ENCODE measurements at regions not wholly inside any gene's neighbourhood (a gene's known extent, or its start where the extent isn't known, plus 50 kb on each side); places are given as distances from the start of the nearest gene placed in this dataset.

DNA sequence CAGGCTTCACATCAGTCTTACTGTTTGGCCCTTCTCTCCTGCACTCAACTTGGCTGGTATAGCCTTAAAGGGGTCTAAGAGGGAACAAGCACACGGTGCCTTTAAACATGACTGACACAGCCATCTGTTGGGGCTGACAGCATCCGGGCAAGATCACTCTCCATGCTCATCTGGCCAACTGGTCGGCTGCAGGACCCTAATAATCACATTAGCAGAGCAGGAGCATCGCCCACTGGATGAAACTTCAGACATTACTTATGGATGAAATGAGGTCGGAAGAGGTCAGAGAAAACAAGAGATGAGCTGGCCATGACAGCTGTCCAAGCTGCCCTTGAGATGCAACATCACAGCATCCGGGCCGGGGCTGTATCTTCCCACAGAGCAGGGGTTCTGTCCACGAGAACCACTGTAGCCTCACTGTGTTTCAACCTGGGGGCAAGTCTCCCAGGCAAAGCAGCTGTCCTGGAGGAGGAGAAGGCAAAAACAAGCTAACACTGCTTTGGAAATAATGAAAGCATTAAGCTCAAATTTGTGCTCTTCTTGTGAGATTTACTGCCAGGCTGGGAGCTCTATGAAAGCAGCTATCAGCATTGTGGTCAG is 94.4 kb upstream of the TTC29 start:
- no peak for DNase-seq (ENCODE audit: low read depth)
- H3K4me3 ChIP-seq (ENCODE audit: low read depth, low read length): no peak overlapping the region
- TF ChIP-seq POLR2A (IDR thresholded peaks at IDR 0.05; ENCODE audit: extremely low read depth, insufficient read length) (no peak), CTCF (IDR thresholded peaks at IDR 0.05; ENCODE audit: low read depth, low read length) (no peak), MYC (IDR thresholded peaks at IDR 0.05; ENCODE audit: low read depth, low read length) (no peak)
- TF ChIP-seq, protein P1, sequence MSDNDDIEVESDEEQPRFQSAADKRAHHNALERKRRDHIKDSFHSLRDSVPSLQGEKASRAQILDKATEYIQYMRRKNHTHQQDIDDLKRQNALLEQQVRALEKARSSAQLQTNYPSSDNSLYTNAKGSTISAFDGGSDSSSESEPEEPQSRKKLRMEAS (IDR thresholded peaks at IDR 0.05; ENCODE audit: low read depth, low read length): no peak

DNA sequence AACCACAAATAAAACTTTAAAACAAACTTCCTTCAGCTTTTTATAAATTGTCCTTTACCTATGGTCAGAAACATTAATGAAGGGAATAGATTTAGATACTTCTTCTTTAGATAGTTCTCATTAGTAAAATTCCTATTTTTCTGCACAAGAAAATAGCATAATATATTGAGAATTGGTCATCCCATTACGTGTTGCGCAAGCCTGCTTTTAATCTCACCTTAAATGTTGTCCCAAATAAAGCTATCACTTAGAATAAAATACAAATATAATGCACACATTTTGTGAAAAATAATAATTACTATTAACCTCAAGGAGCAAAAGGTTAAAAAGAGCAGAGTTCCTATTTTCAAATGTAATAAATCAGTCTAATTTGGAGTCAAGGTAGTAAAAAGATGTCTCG is 95.2 kb upstream of the TTC29 start:
- TF ChIP-seq MYC (IDR thresholded peaks at IDR 0.05; ENCODE audit: low read depth, low read length) (no peak), CTCF (IDR thresholded peaks at IDR 0.05; ENCODE audit: low read depth, low read length) (no peak), POLR2A (IDR thresholded peaks at IDR 0.05; ENCODE audit: extremely low read depth, insufficient read length) (no peak)
- TF ChIP-seq, protein P1 (IDR thresholded peaks at IDR 0.05; ENCODE audit: low read depth, low read length): no peak
- DNase-seq (ENCODE audit: low read depth): no peak
- no peak overlapping the region for H3K4me3 ChIP-seq (ENCODE audit: low read depth, low read length)

DNA sequence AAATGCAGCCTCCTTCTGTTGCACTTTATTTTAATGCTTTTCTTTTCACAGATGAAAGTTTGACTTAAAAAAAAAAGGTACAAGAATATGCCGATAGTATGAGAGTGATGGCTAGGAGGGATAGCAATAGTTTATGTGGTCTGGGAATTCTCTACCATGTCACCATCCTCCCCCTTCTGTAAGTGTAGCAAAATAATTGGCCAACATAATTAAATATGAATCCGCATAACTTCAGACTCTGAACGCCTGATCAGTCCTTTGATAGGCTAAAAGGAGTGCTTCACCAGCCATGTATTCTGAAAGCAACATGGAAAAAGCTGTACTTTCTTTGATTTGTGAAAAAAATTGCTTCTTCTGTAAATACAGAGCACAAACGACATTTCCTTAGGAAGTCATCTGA is 95.7 kb upstream of the TTC29 start:
- TF ChIP-seq MYC (IDR thresholded peaks at IDR 0.05; ENCODE audit: low read depth, low read length): no peak
- TF ChIP-seq, protein P1 (IDR thresholded peaks at IDR 0.05; ENCODE audit: low read depth, low read length): no peak
- TF ChIP-seq CTCF (IDR thresholded peaks at IDR 0.05; ENCODE audit: low read depth, low read length): no peak
- TF ChIP-seq POLR2A (IDR thresholded peaks at IDR 0.05; ENCODE audit: extremely low read depth, insufficient read length): no peak

DNA sequence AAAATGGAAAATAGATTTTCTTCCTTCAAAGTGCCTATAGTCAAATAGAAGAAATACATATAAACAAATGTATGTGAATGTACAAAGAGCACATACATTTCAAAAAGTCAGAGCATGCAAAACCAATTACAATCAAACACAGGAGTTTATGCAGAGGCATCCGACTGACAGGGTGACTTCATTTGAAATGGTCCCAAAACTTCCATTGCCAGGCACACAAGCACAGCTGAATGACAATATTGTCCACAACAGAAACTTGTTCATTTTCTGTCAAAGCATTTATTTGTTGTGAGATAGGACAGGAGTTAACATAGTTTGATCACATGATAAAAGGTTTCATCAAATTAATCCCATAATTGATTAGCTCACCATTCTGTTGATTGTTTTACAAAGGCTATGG is 96.4 kb upstream of the TTC29 start:
- TF ChIP-seq, protein P1 (IDR thresholded peaks at IDR 0.05; ENCODE audit: low read depth, low read length): no peak
- no peak overlapping the region for H3K4me3 ChIP-seq (ENCODE audit: low read depth, low read length)
- no peak for DNase-seq (ENCODE audit: low read depth)

More for the DNA sequence above, 95.7 kb upstream of the TTC29 start:
- DNase-seq (ENCODE audit: low read depth): no peak
- H3K4me3 ChIP-seq (ENCODE audit: low read depth, low read length): no peak overlapping the region

DNA sequence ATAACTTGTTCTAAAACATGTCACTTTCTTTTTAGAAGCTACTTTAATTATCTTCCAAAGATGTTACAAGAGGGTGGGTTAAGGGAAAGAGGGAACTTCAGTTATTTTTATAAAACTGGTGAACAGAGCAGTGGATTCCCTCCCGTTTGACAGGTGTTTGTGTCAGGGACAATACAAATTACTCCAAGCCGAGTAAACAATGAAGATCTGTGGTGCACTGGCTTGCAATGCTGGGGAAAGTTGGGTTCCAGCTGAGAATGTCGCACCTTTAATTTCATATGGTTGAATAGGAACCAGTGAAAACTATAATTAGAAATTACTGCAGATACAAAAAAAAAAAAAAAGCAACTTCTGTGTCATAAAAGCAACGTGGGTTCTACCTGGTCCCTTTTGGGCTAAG is 98.6 kb upstream of the TTC29 start:
- no peak for DNase-seq (ENCODE audit: low read depth)

More for the DNA sequence above, 98.6 kb upstream of the TTC29 start:
- H3K4me3 ChIP-seq (ENCODE audit: low read depth, low read length): no peak overlapping the region
- TF ChIP-seq POLR2A (IDR thresholded peaks at IDR 0.05; ENCODE audit: extremely low read depth, insufficient read length) (no peak), MYC (IDR thresholded peaks at IDR 0.05; ENCODE audit: low read depth, low read length) (no peak), CTCF (IDR thresholded peaks at IDR 0.05; ENCODE audit: low read depth, low read length) (no peak)
- TF ChIP-seq, protein P1 (IDR thresholded peaks at IDR 0.05; ENCODE audit: low read depth, low read length): no peak
